HG03354 (cell line): ENCODE measurements at regions not wholly inside any gene's neighbourhood (a gene's known extent, or its start where the extent isn't known, plus 50 kb on each side); places are given as distances from the start of the nearest gene placed in this dataset.
"Not testable (repeated sequence)": the region's sequence is repeated elsewhere in the genome, so short reads cannot be mapped to it uniquely, and the experiment has no call there.

Experiments used
- ATAC-seq: cut with Tn5 transposase; IDR thresholded peaks from one replicate; pipeline ENCODE4 v1.9.1; 2021; ENCODE audit warnings: mild to moderate bottlenecking; ENCODE audit not compliant: unreplicated experiment, poor library complexity, severe bottlenecking

- ATAC-seq = no peak
Observed at GRCh38 chr3:20326541-20326940, 140.5 kb upstream of the SGO1 start.

- no peak for ATAC-seq
Observed at GRCh38 chr3:20325563-20325962, 139.6 kb upstream of the SGO1 start.

- ATAC-seq = peak; percentile 95
Observed at GRCh38 chr3:20324664-20325478, 138.9 kb upstream of the SGO1 start.

- ATAC-seq = no peak
Observed at GRCh38 chr3:20323307-20323927, 137.4 kb upstream of the SGO1 start.

GRCh38 chr3:20322085-20322484 lies 136.1 kb upstream of the SGO1 start:
- ATAC-seq = no peak

- no peak for ATAC-seq
Observed at GRCh38 chr3:20321391-20322047, 135.5 kb upstream of the SGO1 start.

GRCh38 chr3:20320489-20320888 lies 134.5 kb upstream of the SGO1 start:
- no peak for ATAC-seq

GRCh38 chr3:20319551-20319950 lies 133.5 kb upstream of the SGO1 start:
- ATAC-seq = no peak

GRCh38 chr3:20317616-20318015 lies 131.6 kb upstream of the SGO1 start:
- ATAC-seq = no peak

GRCh38 chr3:20316238-20316637 lies 130.2 kb upstream of the SGO1 start:
- ATAC-seq = no peak

- ATAC-seq = no peak
Observed at GRCh38 chr3:20310629-20311028, 124.6 kb upstream of the SGO1 start.

- ATAC-seq = no peak
Observed at GRCh38 chr3:20307383-20307782, 121.4 kb upstream of the SGO1 start.

GRCh38 chr3:20305647-20306046 lies 119.6 kb upstream of the SGO1 start:
- no peak for ATAC-seq

GRCh38 chr3:20302766-20303165 lies 116.8 kb upstream of the SGO1 start:
- ATAC-seq = no peak

GRCh38 chr3:20288050-20288449 lies 102.0 kb upstream of the SGO1 start:
- no peak for ATAC-seq

GRCh38 chr3:20280257-20280656 lies 94.3 kb upstream of the SGO1 start:
- no peak for ATAC-seq

- not testable (repeated sequence) for ATAC-seq
Observed at GRCh38 chr3:20265977-20266376, 80.0 kb upstream of the SGO1 start.

GRCh38 chr3:20264900-20265567 lies 79.0 kb upstream of the SGO1 start:
- ATAC-seq = no peak

GRCh38 chr3:20258371-20258770 lies 72.4 kb upstream of the SGO1 start:
- no peak for ATAC-seq

- peak; percentile 58 for ATAC-seq
Observed at GRCh38 chr3:20256144-20256543, 70.1 kb upstream of the SGO1 start.
